A172 (cell line): ENCODE measurements at regions not wholly inside any gene's neighbourhood (a gene's known extent, or its start where the extent isn't known, plus 50 kb on each side); places are given as distances from the start of the nearest gene placed in this dataset.
A peak's percentile ranks its signal among the peaks of the same experiment; 100 is the strongest.

ENCODE experiments used
- DNase-seq: peaks from one replicate; pipeline ENCODE4 v3.0.0-alpha.2; 2015; ENCODE audit warnings: low spot score

DNA sequence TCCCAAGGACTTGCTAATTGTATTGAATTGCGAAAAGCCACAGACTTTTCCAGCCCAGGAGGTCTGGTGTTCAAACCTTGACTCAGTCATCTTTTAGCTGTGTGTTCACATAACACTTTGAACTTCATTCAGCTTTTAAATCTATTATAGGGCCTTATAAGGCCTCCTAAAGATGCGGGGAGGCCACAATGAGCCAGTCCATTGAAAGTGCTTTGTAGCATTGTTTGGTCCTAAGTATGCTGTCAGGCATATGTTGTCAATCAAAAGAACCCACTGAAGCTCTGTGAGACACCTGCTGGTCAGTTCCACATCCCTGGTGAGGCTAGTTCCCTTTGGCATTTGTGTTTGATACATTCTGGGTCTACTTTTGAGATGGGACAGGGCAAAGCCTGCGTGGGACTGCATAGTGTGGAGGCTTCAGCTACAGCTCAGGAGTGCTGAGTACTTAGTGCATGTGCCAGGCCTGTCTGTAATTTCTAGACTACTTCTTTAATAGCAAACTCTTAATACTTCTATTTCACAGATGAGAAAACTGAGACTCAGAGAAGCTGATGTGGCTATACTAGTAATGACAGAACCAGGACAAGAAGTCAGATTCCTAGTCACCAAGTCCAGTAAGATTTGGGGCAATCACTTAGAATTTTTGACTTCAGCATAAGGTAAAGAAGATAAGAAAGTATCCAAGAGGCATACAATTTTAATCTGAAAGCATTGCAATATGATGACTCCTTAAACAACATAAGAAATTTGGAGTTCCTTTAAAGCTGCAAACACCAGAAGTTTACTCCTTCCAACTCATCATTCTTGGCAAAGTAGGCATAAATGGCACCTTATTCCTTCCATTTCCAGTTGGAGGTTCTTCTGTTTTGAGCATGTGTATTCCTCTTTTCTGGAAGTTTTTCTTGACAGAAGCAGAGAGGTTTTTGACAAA is 213.0 kb downstream of the PDCD6IP start:
- peak; percentile 13 for DNase-seq

DNA sequence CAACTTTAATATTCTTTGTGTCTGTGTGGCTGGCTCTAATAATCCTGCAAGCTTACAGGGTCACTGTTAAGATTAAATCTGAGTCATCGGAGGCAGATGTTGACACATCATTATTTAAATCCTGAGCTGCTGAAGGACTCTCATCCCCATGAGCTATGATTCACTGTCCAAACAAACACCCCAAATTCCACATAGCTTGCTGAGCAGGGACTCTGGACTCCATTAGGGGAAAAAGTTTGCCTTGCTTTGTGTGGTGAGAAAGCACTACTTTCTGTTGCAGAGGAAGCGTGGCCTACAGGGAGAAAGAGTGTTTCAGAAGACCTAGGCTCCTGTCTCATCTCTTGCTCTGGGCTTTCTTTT is 213.7 kb downstream of the PDCD6IP start:
- peak; percentile 99 for DNase-seq

DNA sequence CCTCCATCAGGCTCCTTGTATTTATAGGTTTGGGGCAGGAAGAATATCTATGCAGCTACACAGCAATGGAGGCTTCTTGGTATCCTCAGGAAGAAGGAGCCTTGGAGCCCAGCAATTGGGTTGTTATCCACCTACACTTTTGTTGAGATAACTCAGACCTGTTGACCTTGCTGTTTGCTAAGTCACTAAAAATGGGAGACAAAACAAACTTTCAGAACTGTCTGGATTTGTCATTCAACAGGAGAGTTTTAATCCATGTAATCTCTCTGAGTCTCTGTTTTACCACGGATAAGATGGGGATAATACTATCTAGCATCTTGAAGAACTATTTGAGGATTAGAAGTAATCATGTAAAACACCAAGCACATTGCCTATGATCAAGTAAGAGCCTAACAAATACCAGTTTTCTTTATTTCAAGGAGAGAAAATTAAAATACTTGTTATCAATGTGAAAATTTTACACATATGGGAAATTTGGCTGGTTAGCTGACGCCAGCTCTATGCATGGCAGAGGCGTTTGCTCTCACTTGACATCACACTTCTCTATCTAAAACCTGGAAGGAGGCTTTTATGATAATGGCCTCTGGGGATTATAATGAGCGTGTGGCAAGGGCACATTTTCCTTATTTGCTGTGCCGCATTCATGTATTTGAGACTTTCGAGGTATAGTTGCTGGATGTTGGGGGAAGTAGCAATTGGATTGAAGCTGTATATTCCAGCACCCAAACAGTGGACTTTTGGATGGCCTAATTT is 215.6 kb downstream of the PDCD6IP start:
- DNase-seq, result no peak

DNA sequence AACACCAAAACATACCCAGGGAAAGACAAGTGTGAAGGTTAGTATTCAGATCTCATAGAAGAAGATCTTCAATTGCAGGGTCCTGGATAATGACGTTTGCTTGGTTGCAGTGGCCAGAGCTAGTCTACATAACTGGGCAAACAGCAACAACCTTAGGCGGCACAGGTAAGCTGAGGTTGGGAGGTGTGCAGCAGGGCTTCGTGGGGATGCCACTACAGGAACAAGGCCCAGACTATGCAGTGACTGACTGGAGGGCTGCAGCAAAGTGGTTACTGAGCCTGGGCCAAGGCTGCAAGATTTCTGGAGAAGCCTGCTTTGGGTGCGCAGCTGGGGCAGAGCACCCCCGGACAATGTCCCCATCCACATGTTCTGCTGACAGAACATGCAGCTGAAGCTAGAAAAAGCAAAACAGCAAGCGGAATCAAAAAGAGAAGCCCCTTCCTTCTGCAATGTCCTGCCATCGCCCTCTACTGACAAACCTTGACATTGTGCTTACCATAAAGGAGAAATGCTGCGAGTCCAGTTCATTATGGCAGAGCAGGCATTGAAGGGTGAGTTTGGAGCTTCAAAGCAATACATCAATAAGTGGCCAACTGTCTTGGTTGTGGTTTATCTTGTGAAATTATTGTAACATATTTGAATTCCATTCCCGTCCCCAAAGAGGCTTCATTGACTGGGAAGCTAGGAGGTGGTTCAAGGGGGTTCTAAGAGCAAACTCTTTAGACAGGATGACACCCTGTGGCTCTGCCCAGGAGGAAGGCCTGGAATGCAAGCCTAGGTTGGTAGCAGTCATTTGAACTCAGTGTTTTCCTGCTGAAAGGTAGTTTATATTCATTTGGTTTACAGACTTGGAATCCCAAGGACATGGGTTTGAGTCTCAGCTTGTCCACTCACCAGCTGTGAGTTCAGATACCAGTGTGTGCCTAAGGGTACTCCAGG is 217.0 kb downstream of the PDCD6IP start:
- DNase-seq, result no peak

DNA sequence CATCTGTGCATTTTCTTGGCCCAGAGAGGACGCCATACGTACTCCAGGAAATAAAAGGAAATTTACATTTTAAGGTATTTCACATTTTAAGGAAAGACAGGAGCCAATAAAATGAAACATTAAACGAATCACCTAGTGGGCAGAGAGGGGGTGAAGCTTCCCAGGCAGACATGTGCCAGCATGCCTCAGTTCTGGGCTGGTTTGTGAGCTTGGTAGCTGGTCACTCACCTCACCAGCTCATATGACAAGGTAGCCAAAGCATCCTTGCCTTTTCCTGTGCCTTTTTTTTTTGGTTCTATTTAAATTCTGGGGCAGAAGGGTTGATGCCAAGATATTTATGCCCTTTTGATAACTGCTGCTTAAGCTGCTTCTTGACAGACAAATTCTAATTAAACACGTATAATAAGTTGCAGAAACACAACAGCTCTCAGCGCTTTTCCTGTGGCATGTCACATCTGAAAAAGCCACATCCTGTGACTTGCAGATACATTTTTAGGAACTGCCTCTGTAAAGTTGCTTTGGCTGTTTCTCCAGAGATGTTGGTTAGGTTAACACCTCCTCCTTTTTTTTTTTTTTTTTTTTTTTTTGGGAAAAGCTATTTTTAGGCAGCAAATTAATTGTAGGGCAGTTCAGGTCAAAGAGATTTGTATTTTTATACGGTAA is 218.6 kb downstream of the PDCD6IP start:
- peak; percentile 71 for DNase-seq

DNA sequence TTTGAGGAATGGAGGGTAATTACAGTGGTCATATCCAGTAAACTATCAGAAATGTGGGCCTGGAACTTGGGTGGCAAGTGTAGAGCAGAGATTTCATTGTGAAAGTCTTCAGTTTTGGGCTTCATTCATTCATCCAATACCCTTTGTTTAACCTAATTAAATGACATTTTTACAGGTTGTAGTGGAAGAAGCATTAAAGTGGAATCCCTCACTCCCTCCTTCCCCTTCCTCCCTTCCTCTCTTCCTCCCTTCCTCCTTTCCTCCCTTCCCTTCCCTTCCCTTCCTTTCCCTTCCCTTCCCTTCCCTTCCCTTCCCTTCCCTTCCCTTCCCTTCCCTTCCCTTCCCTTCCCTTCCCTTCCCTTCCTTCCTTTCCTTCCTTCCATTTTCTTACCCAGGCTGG is 219.3 kb downstream of the PDCD6IP start:
- DNase-seq, result no peak

DNA sequence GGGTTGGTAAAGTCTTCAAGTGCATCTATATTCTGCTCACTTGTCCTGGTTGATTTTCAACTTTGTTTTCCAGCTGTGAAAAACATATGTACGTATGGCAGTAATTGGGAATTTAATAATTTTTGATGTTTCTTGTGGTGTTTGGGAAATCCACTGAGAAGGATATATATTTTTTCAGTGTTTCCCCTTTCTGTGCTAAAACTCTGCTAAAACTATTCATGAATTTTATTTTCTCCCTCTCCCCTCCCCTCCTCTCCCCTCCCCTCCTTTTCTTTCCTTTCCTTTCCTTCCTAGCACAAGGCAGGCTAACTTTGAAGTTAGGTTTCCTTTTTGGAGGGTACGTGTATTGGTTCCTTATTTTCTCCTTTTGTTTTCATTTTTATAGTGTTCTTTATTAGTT is 220.7 kb downstream of the PDCD6IP start:
- DNase-seq, result no peak

DNA sequence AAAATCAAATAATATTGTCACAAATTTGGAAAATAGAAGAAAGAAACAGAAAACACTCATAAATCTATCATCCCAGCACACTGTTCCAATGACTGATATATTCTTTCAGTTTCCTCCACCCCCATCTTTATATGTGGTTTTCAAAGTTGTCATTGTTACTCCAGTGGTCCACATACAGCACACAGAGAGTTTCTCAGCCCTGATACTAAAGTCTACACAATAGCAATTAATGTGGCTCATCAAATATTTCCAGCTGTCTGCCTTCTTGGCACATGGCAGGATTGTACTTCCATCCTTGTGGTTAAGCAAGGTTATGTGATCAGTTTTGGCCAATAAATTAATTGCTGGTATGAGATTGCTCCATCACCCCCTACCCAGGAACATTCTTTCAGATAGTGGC is 221.7 kb downstream of the PDCD6IP start:
- DNase-seq, result no peak

DNA sequence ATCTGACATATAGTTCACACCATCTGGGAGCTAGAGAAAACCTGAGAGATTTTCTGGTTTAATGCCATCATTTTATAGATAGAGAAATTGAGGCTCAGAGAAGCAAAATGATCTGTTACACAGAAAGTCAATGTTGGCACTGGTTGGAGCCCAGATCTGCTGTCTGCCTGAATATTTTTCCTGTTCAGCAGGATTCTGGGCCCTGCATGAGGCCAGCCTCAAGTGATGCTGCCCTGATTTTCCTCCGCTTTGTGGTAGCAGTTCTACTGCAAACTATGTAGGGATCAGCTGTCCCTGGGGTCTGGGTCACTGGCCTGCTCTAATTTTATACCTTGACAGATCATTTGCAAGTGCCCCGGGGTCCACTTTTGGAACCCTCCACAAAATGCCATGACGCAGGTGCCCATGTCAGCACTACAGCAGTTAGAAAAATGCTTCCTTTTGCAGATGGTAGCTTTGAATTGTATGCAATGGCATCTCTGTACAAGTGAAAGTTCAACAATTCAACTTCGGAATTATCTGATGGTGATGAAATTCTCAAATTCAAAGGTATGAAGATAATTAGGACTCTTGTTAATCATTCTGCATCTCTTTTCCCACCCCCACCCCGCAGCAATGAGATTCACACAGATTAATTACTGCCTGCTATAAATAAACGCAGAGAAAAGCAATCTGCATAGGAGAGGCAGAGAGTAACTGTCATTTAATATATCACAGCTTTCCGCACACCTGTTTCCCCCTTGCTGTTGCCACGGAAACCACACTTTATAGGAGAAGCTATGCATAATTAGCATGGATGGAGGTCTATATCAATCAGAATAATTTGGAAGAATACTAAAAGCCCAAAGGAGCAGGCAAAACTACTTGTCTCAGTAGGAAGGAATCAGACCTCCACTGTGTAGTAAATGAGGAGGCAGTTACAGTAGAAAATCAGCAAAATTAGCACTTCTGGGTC is 222.6 kb downstream of the PDCD6IP start:
- no peak for DNase-seq

DNA sequence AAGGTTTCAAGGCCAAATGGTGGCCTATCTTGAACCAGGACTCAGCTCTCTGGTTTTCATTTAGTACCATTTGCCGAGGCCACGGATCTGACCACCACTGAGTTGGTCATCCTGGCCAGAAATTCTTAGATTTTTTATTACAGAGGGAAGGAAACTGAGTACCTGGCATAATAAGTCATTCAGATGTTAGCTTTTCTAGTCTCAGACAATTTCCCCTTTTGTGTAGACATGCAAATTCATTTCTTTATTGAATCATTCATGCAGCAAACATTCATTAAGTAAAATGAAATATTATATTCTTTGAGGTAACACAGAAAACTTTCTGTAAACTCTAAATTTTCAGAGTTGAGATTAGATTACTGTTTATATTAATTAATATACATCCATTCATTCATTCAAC is 223.7 kb downstream of the PDCD6IP start:
- no peak for DNase-seq

DNA sequence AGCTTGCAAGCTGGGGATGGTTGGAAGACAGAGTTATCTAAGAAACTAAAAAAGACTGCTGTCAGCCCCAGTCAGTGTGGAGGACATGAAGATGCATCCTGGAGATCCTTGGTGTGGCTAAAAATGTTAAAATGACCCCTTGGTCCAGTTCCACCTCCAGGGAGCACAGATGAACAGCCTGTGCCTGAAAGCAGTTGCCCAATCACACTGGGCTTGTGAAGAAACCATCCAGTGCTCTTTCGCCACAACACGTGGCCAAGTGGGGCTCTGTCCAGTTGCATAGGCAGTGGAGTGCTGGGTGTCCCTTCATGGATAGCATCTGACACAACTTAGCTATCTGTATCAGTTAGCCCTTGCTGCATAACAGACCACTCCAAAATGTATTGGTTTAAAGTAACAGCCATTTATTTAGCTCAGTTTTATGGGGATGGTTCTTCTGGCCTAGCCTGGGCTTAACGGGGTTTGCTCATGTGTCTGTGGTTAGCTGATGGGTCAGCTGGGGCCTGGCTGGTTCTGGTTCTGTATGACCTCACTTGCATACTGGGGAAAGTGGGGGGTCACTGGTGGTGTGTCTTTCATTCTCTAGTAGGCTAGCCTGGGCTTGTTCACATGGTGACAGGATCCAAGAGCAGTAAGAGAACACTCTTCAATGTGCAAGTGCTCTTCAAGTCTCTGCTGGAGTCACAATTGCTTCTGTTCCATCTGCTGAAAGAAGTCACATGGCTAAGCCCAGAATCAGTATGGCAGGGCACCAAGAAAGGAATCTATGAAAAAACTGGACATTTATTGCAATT is 226.2 kb downstream of the PDCD6IP start:
- no peak for DNase-seq

DNA sequence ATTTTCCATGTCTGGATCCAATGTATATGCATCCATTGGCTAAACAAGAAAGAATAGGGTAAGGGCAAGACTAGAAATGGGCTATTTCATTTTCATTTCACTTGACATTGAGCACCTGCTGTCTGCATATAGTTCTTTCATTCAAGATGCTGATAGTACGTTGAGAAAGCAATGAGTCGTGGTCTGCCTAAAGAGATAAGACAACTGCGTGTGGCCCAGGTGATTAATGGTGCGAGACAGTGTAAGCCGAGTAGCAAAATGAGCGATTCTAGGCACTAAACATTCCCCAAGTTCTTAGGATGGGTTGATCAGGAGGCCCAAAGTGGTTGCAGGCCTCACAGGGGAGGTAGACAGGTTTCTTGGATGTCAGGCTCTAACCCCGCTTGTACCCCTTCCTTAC is 235.4 kb downstream of the PDCD6IP start:
- DNase-seq, result no peak

DNA sequence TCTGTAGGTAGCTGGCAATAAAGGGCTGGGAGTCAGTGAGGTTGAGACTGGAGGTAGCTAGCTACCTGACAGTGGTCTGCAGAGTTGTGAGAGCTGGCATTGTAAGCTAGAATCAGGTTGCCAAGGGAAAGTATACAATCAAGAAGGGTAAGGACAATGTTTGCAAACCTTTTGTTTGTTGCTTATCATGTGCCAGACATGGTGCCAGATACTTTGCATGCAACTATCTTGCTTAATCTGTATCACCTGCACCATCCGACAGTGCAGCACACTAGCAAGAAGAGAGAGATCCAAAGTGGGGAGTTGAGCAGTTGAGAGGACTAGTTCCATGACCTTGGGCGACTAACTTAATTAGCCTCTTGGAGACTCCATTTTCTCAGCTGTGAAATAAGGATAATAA is 236.4 kb downstream of the PDCD6IP start:
- no peak for DNase-seq

DNA sequence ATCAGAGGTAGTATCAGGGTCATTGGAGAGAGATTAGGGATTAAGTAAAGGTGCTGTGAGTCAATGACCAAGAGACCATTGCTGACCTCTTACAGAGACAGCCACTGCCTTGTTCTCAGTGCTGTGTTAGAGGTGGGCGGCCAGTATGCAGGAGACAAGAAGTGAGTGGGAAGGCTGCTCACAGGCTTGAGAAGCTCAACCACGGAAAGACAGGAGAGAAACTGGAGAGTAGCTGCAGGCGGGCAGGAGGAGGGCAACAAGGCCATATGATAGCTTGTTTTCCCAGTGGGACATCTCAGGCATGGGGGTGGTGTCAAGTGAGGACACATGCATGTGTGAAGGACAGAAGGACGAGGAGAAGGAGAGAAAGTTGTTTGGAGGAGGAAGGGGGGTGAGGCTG is 237.3 kb downstream of the PDCD6IP start:
- no peak for DNase-seq

DNA sequence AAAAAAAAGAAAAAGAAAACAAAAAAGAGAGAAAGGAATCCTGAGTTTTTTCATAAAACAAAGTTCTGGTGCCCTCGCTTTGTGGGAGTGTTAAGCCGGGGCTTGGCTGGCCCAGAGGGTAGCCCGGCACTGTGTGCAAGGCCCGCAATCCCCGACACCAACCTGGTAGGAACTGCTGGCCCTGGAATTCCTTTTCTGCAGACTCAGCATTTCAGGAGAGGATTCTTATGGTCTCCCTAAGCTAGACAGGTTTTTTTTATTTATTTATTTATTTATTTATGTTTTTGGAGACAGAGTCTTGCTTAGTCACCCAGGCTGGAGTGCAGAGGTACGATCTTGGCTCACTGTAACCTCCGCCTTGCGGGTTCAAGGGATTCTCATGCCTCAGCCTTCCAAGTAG is 238.8 kb downstream of the PDCD6IP start:
- no peak for DNase-seq

DNA sequence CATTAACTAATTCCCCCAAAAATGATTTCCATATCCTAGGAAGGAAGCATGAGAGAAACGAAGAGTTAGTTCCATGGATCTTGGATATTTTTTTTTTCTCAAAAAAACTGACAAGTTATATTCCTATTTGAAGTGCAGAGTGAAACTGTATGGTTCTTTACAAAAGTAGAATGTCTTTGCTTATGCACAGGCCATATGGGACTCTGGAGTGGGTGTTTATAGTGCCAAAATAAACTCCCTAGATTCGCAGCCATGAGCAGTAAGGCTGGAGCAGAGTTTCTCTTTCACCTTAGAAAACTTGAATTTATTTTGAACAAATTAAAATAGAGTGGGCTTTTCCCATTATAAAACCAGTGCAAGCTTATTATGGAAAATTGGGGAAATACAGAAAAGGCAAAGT is 239.7 kb downstream of the PDCD6IP start:
- DNase-seq, result no peak

DNA sequence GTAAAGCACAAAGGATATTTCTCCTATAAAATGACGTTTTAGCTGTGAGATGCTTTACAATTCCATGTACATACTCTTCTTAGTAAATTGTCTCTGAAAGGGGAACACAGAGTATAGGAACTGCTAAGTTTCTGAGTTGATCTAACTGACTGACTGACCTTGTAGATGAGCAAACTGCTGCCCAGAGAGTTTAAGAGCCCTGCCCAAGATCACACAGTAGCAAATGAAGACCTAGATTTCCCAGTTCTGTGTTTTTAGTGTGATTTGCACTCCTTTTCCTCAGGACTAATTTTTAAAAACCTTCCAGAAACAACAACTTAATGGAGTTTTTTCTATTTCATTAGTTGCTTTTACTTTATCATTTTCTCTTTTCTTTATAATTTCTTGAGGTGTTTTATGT is 247.7 kb downstream of the PDCD6IP start:
- no peak for DNase-seq

DNA sequence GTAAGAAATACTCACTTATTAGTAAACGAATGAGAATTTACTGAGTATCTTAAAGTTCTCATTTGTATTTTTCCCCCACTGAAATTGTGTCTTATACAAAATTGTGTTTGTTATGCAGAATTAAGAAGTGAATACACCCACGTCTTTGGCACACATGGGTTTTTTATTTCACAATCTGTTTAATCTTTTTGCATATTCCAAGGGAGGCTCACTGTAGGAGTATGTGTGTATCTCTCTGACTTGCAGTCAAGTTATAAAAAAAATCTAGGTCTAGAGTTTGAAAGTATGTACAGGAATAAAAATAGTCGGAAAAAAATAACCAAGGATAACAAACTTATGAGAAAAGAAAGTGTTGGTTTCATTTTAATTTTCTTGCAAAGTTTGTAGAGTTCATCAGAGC is 255.2 kb downstream of the PDCD6IP start:
- DNase-seq, result no peak

DNA sequence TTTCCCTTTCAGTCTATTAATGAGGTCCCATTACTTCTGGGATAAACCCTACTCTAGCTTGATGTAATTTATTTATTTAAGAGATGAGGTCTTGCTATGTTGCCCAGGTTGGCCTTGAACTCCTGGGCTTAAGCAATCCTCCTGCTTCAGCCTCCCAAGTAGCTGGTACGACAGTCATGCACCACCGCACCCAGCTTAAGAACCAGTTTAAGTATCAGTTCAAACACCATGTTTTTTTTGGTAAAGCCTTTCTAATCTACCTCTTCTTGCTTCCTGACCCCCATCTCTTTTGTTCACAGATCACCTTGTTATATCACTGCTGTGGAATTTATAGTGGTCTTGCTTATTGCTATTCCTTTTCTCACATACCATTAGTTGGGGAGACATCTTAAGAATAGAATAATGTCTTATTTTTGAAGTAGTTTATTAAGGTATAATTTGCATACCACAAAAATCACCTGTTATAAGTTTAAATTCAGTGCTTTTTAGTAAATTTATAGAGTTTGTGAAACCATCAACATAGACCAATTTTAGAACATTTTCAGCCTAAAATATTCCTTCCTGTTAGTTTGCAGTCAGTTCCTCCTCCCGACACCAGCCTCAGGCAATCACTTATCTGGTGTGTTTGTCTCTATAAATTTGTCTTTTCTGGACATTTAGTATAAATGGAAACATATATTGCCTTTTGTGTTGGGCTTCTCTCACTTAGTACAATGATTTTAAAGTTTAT is 257.9 kb downstream of the PDCD6IP start:
- no peak for DNase-seq
